SU-DHL-6 (cell line): ENCODE measurements at regions not wholly inside any gene's neighbourhood (a gene's known extent, or its start where the extent isn't known, plus 50 kb on each side); places are given as distances from the start of the nearest gene placed in this dataset.

Source experiments
- EZH2phosphoT487 ChIP-seq: fragments of 200-600 bp; sonication (generic), shearing (Covaris generic); conservative IDR thresholded peaks from 2 replicates; pipeline ENCODE4 v1.6.1; 2018; ENCODE audit warnings: mild to moderate bottlenecking, antibody characterized with exemption, low read length, moderate library complexity, mixed read lengths
- TF ChIP-seq, protein P1 (sequence below): fragments of 200-600 bp; sonication (generic); IDR thresholded peaks from one replicate; pipeline ENCODE4 v1.5.1; 2017; ENCODE audit warnings: antibody characterized with exemption, mild to moderate bottlenecking, low read length, moderate library complexity; ENCODE audit not compliant: insufficient read depth, poor library complexity, severe bottlenecking

DNA sequence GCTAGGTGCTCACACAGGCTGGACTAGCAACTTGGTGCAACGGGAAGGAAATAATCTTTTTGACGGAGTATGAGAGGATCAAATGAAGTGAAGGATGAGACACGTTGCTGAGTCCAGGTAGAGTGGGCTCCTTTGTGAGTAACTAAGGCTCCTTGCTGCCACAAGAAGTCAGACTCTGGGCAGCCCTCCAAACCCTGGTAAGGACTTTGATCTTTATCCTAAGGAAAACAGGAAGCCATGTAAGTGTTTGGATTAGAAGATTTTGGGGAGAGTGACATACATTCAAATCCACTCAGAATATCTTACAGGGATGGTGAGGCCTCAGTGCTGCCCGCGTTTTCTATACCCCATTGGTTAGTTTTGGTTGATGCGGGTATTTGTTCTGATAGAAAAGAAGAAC is 155.9 kb upstream of the RAG2 start:
- TF ChIP-seq, protein P1, sequence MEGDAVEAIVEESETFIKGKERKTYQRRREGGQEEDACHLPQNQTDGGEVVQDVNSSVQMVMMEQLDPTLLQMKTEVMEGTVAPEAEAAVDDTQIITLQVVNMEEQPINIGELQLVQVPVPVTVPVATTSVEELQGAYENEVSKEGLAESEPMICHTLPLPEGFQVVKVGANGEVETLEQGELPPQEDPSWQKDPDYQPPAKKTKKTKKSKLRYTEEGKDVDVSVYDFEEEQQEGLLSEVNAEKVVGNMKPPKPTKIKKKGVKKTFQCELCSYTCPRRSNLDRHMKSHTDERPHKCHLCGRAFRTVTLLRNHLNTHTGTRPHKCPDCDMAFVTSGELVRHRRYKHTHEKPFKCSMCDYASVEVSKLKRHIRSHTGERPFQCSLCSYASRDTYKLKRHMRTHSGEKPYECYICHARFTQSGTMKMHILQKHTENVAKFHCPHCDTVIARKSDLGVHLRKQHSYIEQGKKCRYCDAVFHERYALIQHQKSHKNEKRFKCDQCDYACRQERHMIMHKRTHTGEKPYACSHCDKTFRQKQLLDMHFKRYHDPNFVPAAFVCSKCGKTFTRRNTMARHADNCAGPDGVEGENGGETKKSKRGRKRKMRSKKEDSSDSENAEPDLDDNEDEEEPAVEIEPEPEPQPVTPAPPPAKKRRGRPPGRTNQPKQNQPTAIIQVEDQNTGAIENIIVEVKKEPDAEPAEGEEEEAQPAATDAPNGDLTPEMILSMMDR = no peak
- no peak for TF ChIP-seq EZH2phosphoT487
